SK-N-MC (cell line): ENCODE measurements at regions not wholly inside any gene's neighbourhood (a gene's known extent, or its start where the extent isn't known, plus 50 kb on each side); places are given as distances from the start of the nearest gene placed in this dataset.

Experiments used
- EZH2 ChIP-seq: fragments of 200-600 bp; sonication (generic); IDR thresholded peaks from one replicate; pipeline ENCODE4 v1.6.1; 2017; ENCODE audit warnings: antibody characterized with exemption
- FOXP2 ChIP-seq: optimal IDR thresholded peaks from 2 replicates; pipeline ENCODE3; 2011; ENCODE audit warnings: mild to moderate bottlenecking, moderate library complexity; ENCODE audit not compliant: insufficient read depth; ENCODE audit errors: extremely low read length, control extremely low read depth

DNA sequence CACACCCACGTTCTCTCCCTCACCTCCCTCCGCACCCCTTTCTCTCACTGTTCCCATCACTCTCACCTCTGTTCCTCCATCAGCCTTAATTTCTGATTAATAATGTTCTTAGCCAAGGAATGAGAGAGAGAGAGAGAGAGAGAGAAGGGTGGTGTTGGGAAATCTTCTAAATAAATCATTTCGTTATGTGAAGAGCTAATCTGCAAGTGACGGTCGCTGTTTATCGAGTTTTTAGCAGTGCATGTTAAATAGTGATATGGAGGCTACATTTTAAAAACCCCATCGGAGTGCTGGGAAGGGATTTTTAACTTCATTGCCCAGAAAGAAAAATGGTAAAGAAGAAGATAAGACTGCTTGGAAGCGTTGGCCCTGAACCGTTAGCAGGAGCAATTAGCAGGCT lies 203.3 kb upstream of the LHX5 start:
- no peak for TF ChIP-seq FOXP2
- no peak for TF ChIP-seq EZH2
